H1 (cell line): ENCODE measurements at regions not wholly inside any gene's neighbourhood (a gene's known extent, or its start where the extent isn't known, plus 50 kb on each side); places are given as distances from the start of the nearest gene placed in this dataset.

Experiments
- ATF3 ChIP-seq: IDR thresholded peaks from 2 replicates; pipeline ENCODE4 v1.6.1; 2011; ENCODE audit warnings: low read depth, mild to moderate bottlenecking, low read length; ENCODE audit not compliant: insufficient read depth
- BACH1 ChIP-seq: IDR thresholded peaks from 2 replicates; pipeline ENCODE4 v1.6.1; 2012; ENCODE audit warnings: low read length, improper control_type of control experiment
- CHD2 ChIP-seq: IDR thresholded peaks from 2 replicates; pipeline ENCODE4 v1.6.1; 2012; ENCODE audit warnings: low read length, improper control_type of control experiment
- CTCF ChIP-seq, 3 experiments: IDR thresholded peaks; 1 replicate in 2 of 3; 2 replicates in 1 of 3; pipeline versions ENCODE4 v1.5.1 to v1.6.1; 2011; ENCODE audit warnings: low read length in 3 of 3, mild to moderate bottlenecking in 3 of 3, inconsistent platforms in 2 of 3, low read depth in 1 of 3, moderate library complexity in 1 of 3; ENCODE audit not compliant: insufficient read depth in 1 of 3; ENCODE audit errors: control extremely low read depth in 1 of 3
- HDAC6 ChIP-seq: IDR thresholded peaks from one replicate; pipeline ENCODE4 v1.7.1; 2012; ENCODE audit warnings: low read depth, mild to moderate bottlenecking, inconsistent platforms, low read length, moderate library complexity
- JUND ChIP-seq: IDR thresholded peaks from 2 replicates; pipeline ENCODE4 v1.6.1; 2011; ENCODE audit warnings: mild to moderate bottlenecking, improper control_type of control experiment, low read length
- NRF1 ChIP-seq: IDR thresholded peaks from 2 replicates; pipeline ENCODE4 v1.6.1; 2011; ENCODE audit warnings: mild to moderate bottlenecking, low read depth, low read length, improper control_type of control experiment
- POLR2A ChIP-seq, 2 experiments: IDR thresholded peaks; 1 replicate in 1 of 2; 2 replicates in 1 of 2; pipeline ENCODE4 v1.6.1; 2011; ENCODE audit warnings: low read depth in 2 of 2, low read length in 2 of 2, mild to moderate bottlenecking in 2 of 2; ENCODE audit errors: control extremely low read depth in 1 of 2
- POLR2AphosphoS5 ChIP-seq: IDR thresholded peaks from 2 replicates; pipeline ENCODE4 v1.6.1; 2011; ENCODE audit warnings: low read depth, low read length
- RAD21 ChIP-seq, 2 experiments: IDR thresholded peaks in 1 of 2; conservative IDR thresholded peaks in 1 of 2; 2 replicates each; pipeline ENCODE4 v1.6.1; 2011; ENCODE audit warnings: low read depth in 2 of 2, low read length in 2 of 2, improper control_type of control experiment in 1 of 2, inconsistent platforms in 1 of 2, mild to moderate bottlenecking in 1 of 2, moderate library complexity in 1 of 2
- SUZ12 ChIP-seq: fragments of 200-600 bp; sonication (generic); IDR thresholded peaks from 2 replicates; pipeline ENCODE4 v1.6.1; 2012; ENCODE audit warnings: mild to moderate bottlenecking, inconsistent platforms, low read length, moderate library complexity, mixed read lengths
- TAF1 ChIP-seq: IDR thresholded peaks from 2 replicates; pipeline ENCODE4 v1.6.1; 2011; ENCODE audit warnings: mild to moderate bottlenecking, low read depth, low read length

GRCh38 chr10:129272176-129272575 lies 194.9 kb upstream of the MGMT start:
- TF ChIP-seq TAF1 = no peak
- no peak for TF ChIP-seq CTCF (IDR thresholded peaks at IDR 0.05; ENCODE audit: control extremely low read depth in 1 of 3, insufficient read depth in 1 of 3, low read depth in 1 of 3, low read length in 3 of 3)
- TF ChIP-seq HDAC6 = no peak
- no peak for TF ChIP-seq POLR2A (IDR thresholded peaks at IDR 0.05; ENCODE audit: control extremely low read depth in 1 of 2, low read depth in 2 of 2, low read length in 2 of 2)
- no peak for TF ChIP-seq JUND
- TF ChIP-seq ATF3 = no peak
- no peak for TF ChIP-seq SUZ12
- TF ChIP-seq BACH1 = no peak
- no peak for TF ChIP-seq CHD2
- TF ChIP-seq RAD21 (IDR thresholded peaks at IDR 0.05 in 1 of 2, conservative IDR thresholded peaks at IDR 0.05 in 1 of 2; ENCODE audit: low read depth in 2 of 2, low read length in 2 of 2) = no peak
- TF ChIP-seq NRF1 = no peak
- TF ChIP-seq POLR2AphosphoS5 = no peak
